Psoas muscle (tissue), 7 donors: ENCODE measurements at regions not wholly inside any gene's neighbourhood (a gene's known extent, or its start where the extent isn't known, plus 50 kb on each side); places are given as distances from the start of the nearest gene placed in this dataset.

Experiments
- ATAC-seq, 4 donors: fragments of 200-7000 bp; cut with Tn5 transposase; one replicate each; pipeline ENCODE4 v1.9.1; 2020; ENCODE audit warnings: moderate library complexity in 3 of 4, mild to moderate bottlenecking in 2 of 4
- DNase-seq, 2 donors: peaks; one replicate each; pipeline ENCODE4 v3.0.0-alpha.2; 2020
- H3K27ac ChIP-seq: fragments of 200-600 bp; one replicate; pipeline ENCODE4 v1.8.0; 2022
- H3K27me3 ChIP-seq, 3 donors: fragments of 200-600 bp in 1 of 3; one replicate each; pipeline versions ENCODE4 v1.6.1 to v1.8.0; 2013 to 2022; ENCODE audit warnings: low read length in 2 of 3, mild to moderate bottlenecking in 2 of 3, moderate library complexity in 1 of 3; ENCODE audit not compliant: insufficient read depth in 3 of 3
- H3K36me3 ChIP-seq, 2 donors: fragments of 200-600 bp in 1 of 2; one replicate each; pipeline versions ENCODE4 v1.6.1 to v1.8.0; 2013 to 2022; ENCODE audit warnings: low read depth in 1 of 2, mild to moderate bottlenecking in 1 of 2, moderate library complexity in 1 of 2; ENCODE audit not compliant: insufficient read depth in 1 of 2
- H3K4me1 ChIP-seq: fragments of 200-600 bp; one replicate; pipeline ENCODE4 v1.8.0; 2022
- H3K4me3 ChIP-seq: fragments of 200-600 bp; one replicate; pipeline ENCODE4 v1.8.0; 2022; ENCODE audit warnings: mild to moderate bottlenecking
- H3K9me3 ChIP-seq: fragments of 200-600 bp; one replicate; pipeline ENCODE4 v1.8.0; 2022
- CTCF ChIP-seq: fragments of 200-600 bp; IDR thresholded peaks from one replicate; pipeline ENCODE4 v1.8.0; 2022; ENCODE audit warnings: antibody characterized with exemption
- WGBS, 3 donors: extraction: QIAGEN DNeasy Blood & Tissue Kit; methylation state at CpG; one replicate each; pipeline versions ENCODE4 v1.1.6 to v1.1.7; 2013; 5-methylcytosine and 5-hydroxymethylcytosine counted together
- intact Hi-C, 2 donors: fragments of 100-400 bp; cut with DNase I; formaldehyde crosslinking; loops; one replicate each; pipeline versions ENCODE4 v1.11.0 to v1.14.2; 2022
- donor health status: healthy with polysubstance abuse.
- donor health status: DM: no; HTN: no; CAD: no; lungs with moderate emphysema.
- donor health status: Bipolar disorder and iron deficiency.
- donor health status: healthy.
- donor health status: DM: yes; HTN: yes; CAD: no.
- donor health status: DM: no; HTN: no; CAD: no.
- donor health status: DM: yes; HTN: yes; CAD: no.

- no peaks in the 10 kb centered on the region for H3K9me3 ChIP-seq
- DNase-seq (no peak), ATAC-seq (peak in 1 of 4 donors; percentile 30)
- no peak for TF ChIP-seq CTCF
- H3K36me3 ChIP-seq: no peaks in the 10 kb centered on the region
- 40 to 46% (median 44%) methylated on average over 12 of the region's 12 CpGs for WGBS, 3 donors
- no peak overlapping the region for H3K27ac ChIP-seq
- H3K27me3 ChIP-seq: peaks cover 0 to 3% (median 0%) of the 10 kb centered on the region in 3 donors
- intact Hi-C loops: no loop called here
- H3K4me1 ChIP-seq: no peaks in the 10 kb centered on the region
- H3K4me3 ChIP-seq: no peak overlapping the region
These were observed 156.0 kb upstream of the DIO3 start for GRCh38 chr14:101405171-101405883.

DNA sequence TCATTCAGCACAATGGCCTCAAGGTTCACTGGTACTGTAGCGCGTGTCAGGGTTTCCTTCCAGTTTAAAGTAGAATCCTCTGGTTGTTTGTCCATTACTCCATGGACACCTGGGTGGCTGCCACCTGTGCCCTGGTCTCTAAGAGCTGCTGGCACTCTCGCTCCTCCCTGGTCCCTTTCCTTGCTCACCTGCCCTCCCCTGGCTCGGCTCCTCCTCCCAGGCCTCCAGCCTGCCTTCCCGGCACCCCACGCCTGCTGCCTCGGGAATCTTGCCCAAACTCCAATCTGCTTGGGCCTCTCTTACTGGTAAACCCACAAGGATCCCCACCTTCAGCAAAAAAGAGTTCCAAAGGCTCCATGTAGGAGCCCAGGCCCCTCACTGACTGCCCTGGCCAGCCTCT lies 154.4 kb upstream of the DIO3 start:
- Histone ChIP-seq H3K4me3 (no peak overlapping the region), H3K27ac (no peak overlapping the region), H3K27me3 (peaks cover 0 to 3% (median 0%) of the 10 kb centered on the region in 3 donors), H3K36me3 (no peaks in the 10 kb centered on the region), H3K4me1 (no peaks in the 10 kb centered on the region), H3K9me3 (no peaks in the 10 kb centered on the region)
- ATAC-seq: no peak
- no peak for TF ChIP-seq CTCF
- WGBS, 3 donors: 88 to 94% (median 93%) methylated on average over 7 of the region's 7 CpGs
- DNase-seq: no peak
- intact Hi-C loops: no loop called here

GRCh38 chr14:101407328-101407727 lies 154.0 kb upstream of the DIO3 start:
- TF ChIP-seq CTCF: no peak
- Histone ChIP-seq H3K27ac (no peak overlapping the region), H3K9me3 (no peaks in the 10 kb centered on the region), H3K27me3 (peaks cover 0 to 3% (median 0%) of the 10 kb centered on the region in 3 donors), H3K4me3 (no peak overlapping the region), H3K4me1 (no peaks in the 10 kb centered on the region), H3K36me3 (no peaks in the 10 kb centered on the region)
- ATAC-seq (no peak), DNase-seq (no peak)
- 86 to 88% (median 88%) methylated on average over 8 of the region's 8 CpGs for WGBS, 3 donors
- intact Hi-C loops: no loop called here

DNA sequence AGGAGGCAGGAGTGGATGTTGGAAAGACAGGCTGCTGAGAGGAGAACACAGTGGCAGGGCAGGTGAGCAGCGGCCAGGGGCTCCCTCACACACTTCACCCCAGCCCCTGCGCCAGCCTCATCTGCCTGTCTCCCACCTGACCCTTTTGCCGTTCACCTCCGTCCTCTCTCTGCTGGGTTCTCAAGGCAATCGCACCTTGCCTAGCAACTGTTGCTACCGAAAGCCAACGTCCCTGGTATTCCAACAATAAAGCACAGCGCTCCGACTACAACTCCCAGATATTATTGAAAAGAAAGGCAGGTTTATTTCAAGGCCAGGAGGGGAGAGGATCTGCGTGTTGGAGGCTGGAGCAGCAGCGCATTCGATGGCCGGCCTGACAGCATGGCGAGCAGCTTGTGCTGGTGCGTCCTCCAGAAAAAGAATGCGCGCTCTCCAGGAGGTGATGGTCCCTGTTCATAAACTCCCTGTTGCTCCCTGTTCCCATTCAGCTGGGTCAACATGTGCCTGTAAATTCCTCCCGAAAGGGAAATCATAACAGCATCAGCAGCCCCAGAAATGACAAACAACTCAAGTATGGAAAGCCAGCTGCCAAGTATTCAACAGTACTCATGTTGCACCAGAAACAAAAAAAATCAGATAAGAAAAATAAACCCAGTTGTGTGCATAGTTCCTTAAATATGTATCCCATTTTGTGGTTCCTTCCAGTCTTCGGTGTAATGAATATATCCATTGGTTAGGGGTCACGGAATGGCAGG lies 153.0 kb upstream of the DIO3 start:
- H3K27me3 ChIP-seq: peaks cover 0 to 3% (median 0%) of the 10 kb centered on the region in 3 donors
- H3K36me3 ChIP-seq: no peaks in the 10 kb centered on the region
- intact Hi-C loops: no loop called here
- H3K4me1 ChIP-seq: no peaks in the 10 kb centered on the region
- no peak overlapping the region for H3K4me3 ChIP-seq
- no peak for TF ChIP-seq CTCF
- ATAC-seq (peak in 1 of 4 donors; percentile 60), DNase-seq (no peak)
- 71 to 80% (median 76%) methylated on average over 20 of the region's 20 CpGs for WGBS, 3 donors
- no peaks in the 10 kb centered on the region for H3K9me3 ChIP-seq
- H3K27ac ChIP-seq: no peak overlapping the region
